ENCODE measurements at regions not wholly inside any gene's neighbourhood (a gene's known extent, or its start where the extent isn't known, plus 50 kb on each side); places are given as distances from the start of the nearest gene placed in this dataset.

DNA sequence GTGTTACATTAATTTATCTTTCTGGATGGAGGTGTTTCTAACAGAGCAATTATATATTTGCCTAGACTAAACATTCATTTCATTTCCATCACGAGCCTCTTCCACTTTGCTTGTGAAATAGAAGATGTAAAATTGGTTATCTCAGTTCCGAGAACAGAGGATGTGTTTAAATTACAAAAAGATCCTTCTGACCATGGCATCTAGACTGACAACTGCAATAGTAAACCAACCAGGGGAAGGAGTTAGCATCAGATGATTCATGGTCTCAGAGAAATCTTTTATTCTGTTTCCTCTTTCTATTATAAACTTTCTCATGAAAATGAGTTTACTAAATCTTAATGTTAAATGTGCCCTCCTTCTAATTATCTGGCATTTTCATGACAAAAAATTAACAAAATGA lies 149.8 kb upstream of the WDR11 start:
- Histone ChIP-seq H3K36me3 (no peaks in the 10 kb centered on the region), H3K4me1 (replicated peaks) (no peaks in the 10 kb centered on the region), H3K27me3 (replicated peaks; ENCODE audit: insufficient read depth) (no peaks in the 10 kb centered on the region), H3K9me3 (no peaks in the 10 kb centered on the region), H3K4me3 (no peak overlapping the region), H3K27ac (no peak overlapping the region)
- WGBS: 54% methylated on average over 2 of the region's 2 CpGs
- no peak for DNase-seq (ENCODE audit: low spot score)
- intact Hi-C loops (cut with DNase I): no loop called here
- TF ChIP-seq POLR2AphosphoS5 (IDR thresholded peaks at IDR 0.05) (no peak), POLR2A (IDR thresholded peaks at IDR 0.05) (no peak)
- TF ChIP-seq, protein P1, sequence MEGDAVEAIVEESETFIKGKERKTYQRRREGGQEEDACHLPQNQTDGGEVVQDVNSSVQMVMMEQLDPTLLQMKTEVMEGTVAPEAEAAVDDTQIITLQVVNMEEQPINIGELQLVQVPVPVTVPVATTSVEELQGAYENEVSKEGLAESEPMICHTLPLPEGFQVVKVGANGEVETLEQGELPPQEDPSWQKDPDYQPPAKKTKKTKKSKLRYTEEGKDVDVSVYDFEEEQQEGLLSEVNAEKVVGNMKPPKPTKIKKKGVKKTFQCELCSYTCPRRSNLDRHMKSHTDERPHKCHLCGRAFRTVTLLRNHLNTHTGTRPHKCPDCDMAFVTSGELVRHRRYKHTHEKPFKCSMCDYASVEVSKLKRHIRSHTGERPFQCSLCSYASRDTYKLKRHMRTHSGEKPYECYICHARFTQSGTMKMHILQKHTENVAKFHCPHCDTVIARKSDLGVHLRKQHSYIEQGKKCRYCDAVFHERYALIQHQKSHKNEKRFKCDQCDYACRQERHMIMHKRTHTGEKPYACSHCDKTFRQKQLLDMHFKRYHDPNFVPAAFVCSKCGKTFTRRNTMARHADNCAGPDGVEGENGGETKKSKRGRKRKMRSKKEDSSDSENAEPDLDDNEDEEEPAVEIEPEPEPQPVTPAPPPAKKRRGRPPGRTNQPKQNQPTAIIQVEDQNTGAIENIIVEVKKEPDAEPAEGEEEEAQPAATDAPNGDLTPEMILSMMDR (IDR thresholded peaks at IDR 0.05): no peak

DNA sequence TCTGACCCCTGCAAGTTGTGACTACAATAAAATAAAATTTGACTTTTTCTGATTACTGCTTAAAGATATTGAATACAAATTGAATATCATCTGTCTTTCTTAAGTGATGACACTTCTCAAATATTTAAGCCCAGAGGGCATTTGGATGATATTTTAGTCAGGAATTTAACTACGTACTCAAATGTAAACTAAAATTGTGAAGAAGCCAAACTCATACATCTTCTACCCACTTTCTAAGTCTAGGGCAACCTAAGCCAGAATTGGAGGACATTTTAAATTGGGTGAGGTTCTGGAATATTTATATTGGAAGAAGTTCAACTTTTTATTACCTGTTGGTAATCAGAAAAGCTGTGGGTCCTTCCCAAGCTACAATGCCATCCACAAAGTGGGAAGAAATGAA lies 149.1 kb upstream of the WDR11 start:
- intact Hi-C loops (cut with DNase I): no loop called here
- H3K4me3 ChIP-seq: no peak overlapping the region
- no peak overlapping the region for H3K27ac ChIP-seq
- WGBS: 56% methylated on average over 1 of the region's 1 CpG
- no peaks in the 10 kb centered on the region for H3K36me3 ChIP-seq
- no peaks in the 10 kb centered on the region for H3K4me1 ChIP-seq (replicated peaks)
- no peak for DNase-seq (ENCODE audit: low spot score)
- TF ChIP-seq POLR2A (IDR thresholded peaks at IDR 0.05): no peak
- no peak for TF ChIP-seq POLR2AphosphoS5 (IDR thresholded peaks at IDR 0.05)
- TF ChIP-seq, protein P1 (IDR thresholded peaks at IDR 0.05): no peak
- no peaks in the 10 kb centered on the region for H3K9me3 ChIP-seq
- no peaks in the 10 kb centered on the region for H3K27me3 ChIP-seq (replicated peaks; ENCODE audit: insufficient read depth)

DNA sequence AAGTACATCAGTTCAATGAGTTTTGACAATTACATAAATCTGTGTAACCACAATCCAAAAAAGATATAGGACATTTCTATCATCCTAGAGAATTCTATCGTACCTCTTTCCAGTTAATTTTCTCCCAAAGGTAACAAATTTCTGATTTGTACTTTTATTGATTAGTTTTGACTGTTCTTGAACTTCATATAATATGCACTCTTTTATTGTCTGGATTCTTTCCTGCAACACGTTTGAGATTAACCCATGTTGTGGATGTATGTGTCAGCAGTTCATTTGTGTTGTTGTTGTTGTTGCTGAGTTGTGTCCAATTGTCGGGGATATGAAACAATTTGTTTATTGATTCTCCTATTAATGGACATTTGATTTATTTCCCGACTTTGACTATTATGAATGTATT lies 145.9 kb upstream of the WDR11 start:
- TF ChIP-seq POLR2AphosphoS5 (IDR thresholded peaks at IDR 0.05) (no peak), POLR2A (IDR thresholded peaks at IDR 0.05) (no peak)
- TF ChIP-seq, protein P1 (IDR thresholded peaks at IDR 0.05): no peak
- 74% methylated on average over 4 of the region's 4 CpGs for WGBS
- intact Hi-C loops (cut with DNase I): no loop called here
- no peak overlapping the region for H3K27ac ChIP-seq
- H3K4me1 ChIP-seq (replicated peaks): no peaks in the 10 kb centered on the region
- no peaks in the 10 kb centered on the region for H3K36me3 ChIP-seq
- no peaks in the 10 kb centered on the region for H3K27me3 ChIP-seq (replicated peaks; ENCODE audit: insufficient read depth)
- no peak overlapping the region for H3K4me3 ChIP-seq
- H3K9me3 ChIP-seq: no peaks in the 10 kb centered on the region
- no peak for DNase-seq (ENCODE audit: low spot score)

DNA sequence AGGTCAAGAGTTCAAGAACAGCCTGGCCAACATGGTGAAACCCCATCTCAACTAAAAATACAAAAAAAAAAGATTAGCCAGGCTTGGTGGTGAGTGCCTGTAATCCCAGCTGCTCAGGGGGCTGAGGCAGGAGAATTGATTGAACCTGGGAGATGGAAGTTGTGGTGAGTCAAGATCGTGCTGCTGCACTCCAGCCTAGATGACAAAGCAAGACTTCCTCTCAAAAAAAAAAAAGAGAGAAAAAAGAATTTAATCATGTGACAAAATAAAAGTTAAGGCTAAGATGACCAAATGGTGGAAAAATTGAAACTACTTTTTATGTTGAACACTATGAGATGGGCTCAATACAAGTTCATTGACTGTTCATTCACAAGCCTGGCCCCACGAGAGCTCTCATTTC lies 141.1 kb upstream of the WDR11 start:
- no peak for DNase-seq (ENCODE audit: low spot score)
- H3K27me3 ChIP-seq (replicated peaks; ENCODE audit: insufficient read depth): no peaks in the 10 kb centered on the region
- H3K4me1 ChIP-seq (replicated peaks): no peaks in the 10 kb centered on the region
- no peak for TF ChIP-seq POLR2A (IDR thresholded peaks at IDR 0.05)
- TF ChIP-seq, protein P1 (IDR thresholded peaks at IDR 0.05): no peak
- no peak for TF ChIP-seq POLR2AphosphoS5 (IDR thresholded peaks at IDR 0.05)
- intact Hi-C loops (cut with DNase I): no loop called here
- no peaks in the 10 kb centered on the region for H3K9me3 ChIP-seq
- no peak overlapping the region for H3K27ac ChIP-seq
- 77% methylated on average over 2 of the region's 2 CpGs for WGBS
- no peaks in the 10 kb centered on the region for H3K36me3 ChIP-seq
- no peak overlapping the region for H3K4me3 ChIP-seq

DNA sequence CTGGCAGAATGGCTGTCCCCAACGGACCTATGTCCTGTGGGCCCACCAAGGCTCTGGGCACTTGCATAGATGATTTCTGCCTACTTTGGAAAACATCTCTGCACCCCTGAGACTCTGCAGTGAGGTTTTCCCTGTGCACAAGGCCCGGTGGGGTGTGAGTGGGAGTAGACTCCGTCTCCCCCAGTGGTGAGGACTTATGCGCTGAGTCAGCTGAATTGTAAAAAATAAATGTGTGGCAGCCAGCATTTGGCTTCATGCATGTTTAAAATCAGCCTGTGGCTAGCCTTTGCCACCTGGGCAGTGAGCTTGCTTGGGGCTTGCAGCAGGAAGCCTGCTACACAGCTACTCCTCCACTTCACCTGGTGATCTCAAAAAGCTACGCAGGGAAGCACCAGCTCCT lies 139.3 kb upstream of the WDR11 start:
- no peak for DNase-seq (ENCODE audit: low spot score)
- Histone ChIP-seq H3K36me3 (no peaks in the 10 kb centered on the region), H3K27me3 (replicated peaks; ENCODE audit: insufficient read depth) (no peaks in the 10 kb centered on the region), H3K4me3 (no peak overlapping the region), H3K27ac (no peak overlapping the region), H3K4me1 (replicated peaks) (no peaks in the 10 kb centered on the region), H3K9me3 (no peaks in the 10 kb centered on the region)
- WGBS: 86% methylated on average over 5 of the region's 5 CpGs
- TF ChIP-seq POLR2AphosphoS5 (IDR thresholded peaks at IDR 0.05) (no peak), POLR2A (IDR thresholded peaks at IDR 0.05) (no peak)
- TF ChIP-seq, protein P1 (IDR thresholded peaks at IDR 0.05): no peak
- intact Hi-C loops (cut with DNase I): no loop called here
